Activated T-cell treated with anti-CD3 and anti-CD28 coated beads for 24 hours (primary cell): ENCODE measurements at regions not wholly inside any gene's neighbourhood (a gene's known extent, or its start where the extent isn't known, plus 50 kb on each side); places are given as distances from the start of the nearest gene placed in this dataset.
"Not testable (repeated sequence)": the region's sequence is repeated elsewhere in the genome, so short reads cannot be mapped to it uniquely, and the experiment has no call there.

ENCODE experiments used
- DNase-seq: peaks from one replicate; pipeline ENCODE4 v3.0.0-alpha.2; 2020; ENCODE audit warnings: low read depth

DNA sequence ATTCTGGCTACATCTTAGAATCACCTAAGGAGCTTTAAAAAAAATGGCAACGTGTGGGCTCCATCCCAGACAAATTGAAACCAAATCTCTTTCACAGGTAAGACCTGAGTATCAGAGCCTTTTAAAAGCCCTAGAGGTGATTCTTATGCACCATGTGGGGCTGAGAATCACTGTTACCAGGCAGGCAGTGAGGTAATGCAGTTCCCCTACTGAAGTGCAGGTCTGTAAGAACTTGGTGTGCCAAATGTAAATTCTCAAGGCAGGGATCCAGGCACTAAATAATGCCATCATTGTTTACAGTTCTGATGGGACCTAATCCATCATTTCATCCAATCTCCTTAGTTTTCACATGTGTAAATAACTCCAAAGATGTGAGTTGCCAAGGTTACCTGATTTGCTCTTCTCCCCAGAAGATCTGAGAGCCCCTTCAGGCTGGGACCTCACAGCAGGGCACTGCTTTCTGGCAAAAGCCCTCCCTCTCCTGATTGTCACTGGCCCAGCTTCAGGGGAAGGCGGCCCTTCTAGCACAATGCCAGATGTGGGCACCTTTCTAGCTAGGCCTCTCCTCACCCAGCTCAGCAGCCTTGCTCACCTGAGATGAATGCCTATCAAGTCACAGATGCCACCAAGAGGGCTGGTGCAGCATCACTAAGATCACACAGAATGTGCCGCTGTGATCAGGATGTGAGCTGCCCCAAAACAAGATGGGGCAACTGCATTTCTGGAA, 73.6 kb upstream of the RGPD5 start:
- DNase-seq: no peak

- DNase-seq: no peak
These were observed 73.0 kb upstream of the RGPD5 start for GRCh38 chr2:109721135-109721534.

DNA sequence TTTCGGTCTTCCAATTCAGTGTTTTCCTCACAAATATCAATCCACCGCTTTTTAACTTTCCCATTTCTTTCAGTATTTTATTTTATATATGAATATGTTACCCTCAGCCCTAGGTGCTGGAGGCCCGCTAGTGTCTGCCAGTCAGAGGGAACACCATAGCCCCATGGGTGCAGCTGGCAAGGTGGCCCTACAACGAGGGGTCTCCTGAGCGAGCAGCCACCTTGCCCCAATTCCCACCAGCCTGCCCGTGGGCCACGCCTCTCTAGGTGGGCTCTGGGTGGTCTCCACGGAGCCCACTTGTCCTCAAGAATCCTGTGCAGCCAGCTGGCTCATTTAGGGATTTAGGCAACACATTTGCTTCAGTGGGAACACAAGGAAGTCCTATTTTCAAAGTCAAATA, 72.5 kb upstream of the RGPD5 start:
- DNase-seq: no peak

DNA sequence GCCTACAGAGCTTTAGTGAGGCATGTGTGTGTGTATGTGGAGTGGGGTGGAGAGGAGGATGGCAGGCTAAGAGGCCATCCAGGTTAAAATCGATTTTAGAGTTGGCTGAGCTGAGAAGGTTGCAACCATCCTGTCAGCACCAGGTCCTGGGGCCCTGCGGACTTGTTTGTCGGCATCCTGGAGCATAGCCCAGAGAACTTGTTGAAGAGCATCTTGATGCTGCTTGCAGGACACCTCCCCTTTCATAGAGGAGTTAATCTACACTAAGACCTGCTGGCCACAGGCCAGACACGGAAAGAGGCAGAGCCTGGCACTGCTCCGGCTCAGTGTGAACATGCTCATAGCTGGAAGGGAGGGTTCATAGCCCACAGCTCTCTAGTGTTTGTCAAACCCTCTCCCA, 72.1 kb upstream of the RGPD5 start:
- no peak for DNase-seq

DNA sequence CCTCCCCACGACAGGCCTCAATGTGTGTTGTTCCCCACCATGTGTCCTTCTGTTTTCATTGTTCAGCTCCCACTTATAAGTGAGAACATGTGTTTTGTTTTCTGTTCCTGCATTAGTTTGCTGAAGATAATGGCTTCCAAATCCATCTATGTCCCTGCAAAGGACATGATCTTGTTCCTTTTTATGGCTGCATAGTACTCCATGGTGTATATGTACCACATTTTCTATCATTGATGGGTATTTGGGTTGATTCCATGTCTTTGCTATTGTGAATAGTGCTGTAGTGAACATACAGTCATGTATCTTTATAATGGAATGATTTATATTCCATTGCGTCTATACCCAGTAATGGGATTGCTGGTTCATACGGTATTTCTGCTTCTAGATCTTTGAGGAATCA, 71.5 kb upstream of the RGPD5 start:
- DNase-seq: not testable (repeated sequence)

DNA sequence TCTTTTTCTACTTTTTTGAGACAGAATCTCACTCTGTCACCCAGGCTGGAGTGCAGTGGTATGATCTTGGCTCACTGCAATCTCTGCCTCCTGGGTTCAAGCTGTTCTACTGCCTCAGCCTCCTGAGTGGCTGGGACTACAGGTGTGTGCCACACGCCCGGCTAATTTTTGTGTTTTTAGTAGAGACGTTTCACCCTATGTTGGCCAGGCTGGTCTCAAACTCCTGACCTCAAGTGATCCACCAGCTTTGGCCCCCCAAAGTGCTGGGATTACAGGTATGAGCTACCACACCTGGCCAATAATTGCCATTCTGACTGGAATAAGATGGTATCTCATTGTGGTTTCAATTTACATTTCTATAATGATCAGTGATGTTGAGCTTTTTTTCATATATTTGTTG, 71.0 kb upstream of the RGPD5 start:
- not testable (repeated sequence) for DNase-seq

GRCh38 chr2:109724533-109725460, 69.3 kb upstream of the RGPD5 start:
- no peak for DNase-seq

- no peak for DNase-seq
These were observed 67.5 kb upstream of the RGPD5 start for GRCh38 chr2:109726379-109727270.

DNA sequence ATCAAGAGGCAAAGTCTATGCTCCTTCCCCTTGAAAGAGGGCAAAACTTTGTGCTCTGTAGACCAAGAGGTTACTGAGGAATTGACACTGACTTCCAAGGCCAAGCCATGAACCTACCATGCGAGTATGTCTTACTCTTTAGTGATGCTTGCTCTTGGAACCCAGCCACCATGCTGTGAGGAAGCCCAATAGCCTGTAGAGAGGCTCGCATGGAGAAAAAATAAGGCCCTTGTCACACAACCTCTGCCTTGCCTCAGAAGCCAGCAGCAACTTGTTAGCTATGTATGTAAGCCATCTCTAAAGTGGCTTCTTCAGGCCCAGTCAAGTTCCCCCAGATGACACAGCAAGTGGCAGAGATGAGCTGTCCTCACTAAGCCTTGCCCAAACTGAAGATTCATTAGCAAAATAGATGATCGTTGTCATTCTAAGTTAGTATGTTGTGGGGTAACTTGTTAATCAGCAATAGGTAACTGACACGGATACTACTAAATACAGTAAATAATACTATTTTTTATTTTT, 66.1 kb upstream of the RGPD5 start:
- no peak for DNase-seq

DNA sequence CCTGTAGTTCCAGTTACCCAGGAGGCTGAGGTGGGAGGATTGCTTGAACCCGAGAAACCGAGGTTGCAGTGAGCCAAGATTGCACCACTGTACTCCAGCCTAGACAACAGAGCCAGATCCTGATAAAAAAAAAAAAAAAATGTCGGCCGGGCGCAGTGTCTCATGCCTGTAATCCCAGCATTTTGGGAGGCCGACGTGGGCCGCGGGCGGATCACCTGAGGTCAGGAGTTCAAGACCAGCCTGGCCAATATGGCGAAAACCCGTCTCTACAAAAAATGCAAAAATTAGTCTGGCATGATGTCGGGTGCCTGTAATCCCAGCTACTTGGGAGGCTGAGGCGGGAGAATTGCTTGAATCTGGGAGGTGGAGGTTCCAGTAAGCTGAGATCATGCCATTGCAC, 60.4 kb upstream of the RGPD5 start:
- DNase-seq: not testable (repeated sequence)

GRCh38 chr2:109736177-109736827, 57.8 kb upstream of the RGPD5 start:
- no peak for DNase-seq
